ENCODE measurements at regions not wholly inside any gene's neighbourhood (a gene's known extent, or its start where the extent isn't known, plus 50 kb on each side); places are given as distances from the start of the nearest gene placed in this dataset.
"Not testable (repeated sequence)": the region's sequence is repeated elsewhere in the genome, so short reads cannot be mapped to it uniquely, and the experiment has no call there.

DNA sequence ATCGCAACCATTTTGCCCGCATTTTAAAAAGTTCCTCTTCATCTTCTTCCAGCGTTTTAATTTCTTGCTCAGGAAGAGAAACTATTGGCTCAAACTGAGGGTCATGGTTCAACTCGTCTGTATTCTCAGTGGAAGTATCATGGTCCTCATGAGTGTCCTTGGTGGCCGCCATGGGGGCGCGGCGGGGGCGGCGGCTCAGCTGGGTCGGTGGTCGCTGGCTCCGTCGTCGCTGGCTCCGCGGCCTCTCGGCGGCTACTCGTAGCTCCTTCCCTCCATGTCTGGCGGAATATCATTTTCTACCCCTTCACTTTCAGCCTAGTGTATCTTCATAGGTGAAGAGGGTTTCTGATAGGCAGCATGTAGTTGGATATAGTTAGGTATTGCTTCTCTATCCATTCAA lies 492.0 kb upstream of the MAGEB18 start:
- DNase-seq: no peak

- DNase-seq: no peak
These were observed 489.4 kb upstream of the MAGEB18 start for GRCh38 chrX:25648790-25649189.

- DNase-seq: no peak
These were observed 487.8 kb upstream of the MAGEB18 start for GRCh38 chrX:25650216-25650820.

- no peak for DNase-seq
These were observed 478.8 kb upstream of the MAGEB18 start for GRCh38 chrX:25659317-25659716.

GRCh38 chrX:25663701-25664100 lies 474.4 kb upstream of the MAGEB18 start:
- DNase-seq: no peak

GRCh38 chrX:25665431-25665830 lies 472.7 kb upstream of the MAGEB18 start:
- no peak for DNase-seq

DNA sequence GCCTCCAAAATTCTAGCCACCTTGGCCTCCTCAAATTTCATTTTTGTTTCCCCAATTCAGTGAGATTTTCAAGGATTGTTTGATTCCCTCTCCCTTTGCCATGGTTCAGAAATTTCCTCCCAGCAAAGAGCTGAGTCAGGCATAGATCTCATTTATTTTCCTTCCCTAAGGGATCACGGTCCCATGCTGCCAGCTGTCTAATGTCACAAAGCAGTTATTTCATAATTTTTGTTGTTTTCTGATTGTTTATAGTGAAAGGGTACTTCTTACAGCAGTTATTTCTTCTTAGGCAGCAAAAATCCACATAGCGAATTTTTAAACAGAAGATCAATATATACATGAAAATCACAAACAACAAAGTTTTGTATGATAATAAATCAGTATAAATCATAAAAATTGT lies 470.5 kb upstream of the MAGEB18 start:
- no peak for DNase-seq

DNA sequence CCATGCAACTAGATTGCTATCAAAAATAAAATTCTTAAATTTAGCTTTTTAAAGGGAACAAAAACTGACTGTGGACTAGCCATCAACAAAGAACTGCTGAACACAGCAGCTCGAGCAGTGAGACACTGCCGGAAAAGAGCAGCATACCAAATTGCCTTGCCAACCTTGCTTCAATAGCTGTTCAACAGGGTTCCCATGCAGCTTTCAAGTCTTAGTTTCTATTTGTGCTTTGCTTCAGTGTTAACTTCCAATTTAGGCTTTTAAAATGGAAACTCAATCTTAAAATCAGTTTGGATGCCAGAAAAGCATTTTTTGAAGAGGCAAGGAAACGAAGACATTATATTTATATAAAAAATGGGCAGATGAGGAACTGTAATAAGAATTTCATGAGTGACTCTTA lies 463.4 kb upstream of the MAGEB18 start:
- no peak for DNase-seq

- no peak for DNase-seq
These were observed 436.3 kb upstream of the MAGEB18 start for GRCh38 chrX:25701876-25702275.

DNA sequence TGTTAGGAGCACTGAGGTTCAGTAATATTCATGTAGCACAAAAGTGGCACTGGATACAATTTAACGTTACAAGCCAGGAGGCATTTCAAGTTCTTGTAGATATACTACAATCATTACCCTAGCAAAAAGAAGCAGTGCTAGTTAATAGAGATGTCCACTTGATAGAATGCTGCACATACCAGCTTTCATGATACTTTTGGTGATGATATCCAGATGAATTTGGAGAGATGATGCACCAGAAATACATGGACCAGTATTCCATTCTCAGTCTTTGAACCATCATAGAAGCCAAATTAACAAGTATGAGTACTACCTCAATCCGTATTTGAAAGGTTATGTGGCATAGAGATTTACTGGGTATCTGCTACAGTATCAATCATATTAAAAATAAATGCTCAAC lies 421.0 kb upstream of the MAGEB18 start:
- no peak for DNase-seq

DNA sequence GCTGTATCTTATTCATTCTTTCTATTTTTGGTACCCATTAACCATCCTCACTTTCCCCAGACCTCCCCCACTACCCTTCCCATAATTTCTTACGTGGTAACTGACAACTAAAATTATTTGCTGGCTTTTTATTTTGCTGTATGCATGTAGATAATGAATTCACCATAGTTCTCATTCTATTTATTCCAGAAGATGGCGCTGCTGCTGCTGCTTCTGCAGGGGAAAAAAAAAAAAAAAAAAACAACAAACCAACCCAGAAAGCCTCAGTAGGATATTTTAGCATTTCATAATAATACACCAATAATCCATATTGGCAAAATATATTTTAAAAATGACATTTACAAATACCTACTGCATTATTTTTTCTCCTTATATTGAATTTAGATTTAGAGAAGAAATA lies 416.6 kb upstream of the MAGEB18 start:
- no peak for DNase-seq

GRCh38 chrX:25726539-25726938 lies 411.6 kb upstream of the MAGEB18 start:
- DNase-seq: no peak

GRCh38 chrX:25733148-25733547 lies 405.0 kb upstream of the MAGEB18 start:
- DNase-seq: no peak

DNA sequence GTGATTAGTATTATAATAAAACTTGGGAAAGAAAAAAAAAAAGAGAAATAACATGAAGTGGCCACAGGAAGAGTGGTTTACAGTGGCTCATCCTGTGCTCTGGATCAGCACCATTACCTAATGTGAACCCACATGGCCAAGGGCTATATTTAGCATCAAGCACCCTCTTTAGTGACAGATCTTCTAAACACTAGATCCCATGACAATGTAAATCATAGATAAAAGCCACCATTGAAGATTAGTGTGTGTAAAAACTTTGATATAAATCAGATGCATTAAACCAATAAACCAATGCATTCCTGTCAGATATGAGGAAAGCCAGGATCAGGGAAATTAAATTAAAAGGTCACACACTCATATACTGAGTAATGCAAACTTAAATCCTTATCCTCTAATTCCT lies 400.6 kb upstream of the MAGEB18 start:
- DNase-seq: no peak

DNA sequence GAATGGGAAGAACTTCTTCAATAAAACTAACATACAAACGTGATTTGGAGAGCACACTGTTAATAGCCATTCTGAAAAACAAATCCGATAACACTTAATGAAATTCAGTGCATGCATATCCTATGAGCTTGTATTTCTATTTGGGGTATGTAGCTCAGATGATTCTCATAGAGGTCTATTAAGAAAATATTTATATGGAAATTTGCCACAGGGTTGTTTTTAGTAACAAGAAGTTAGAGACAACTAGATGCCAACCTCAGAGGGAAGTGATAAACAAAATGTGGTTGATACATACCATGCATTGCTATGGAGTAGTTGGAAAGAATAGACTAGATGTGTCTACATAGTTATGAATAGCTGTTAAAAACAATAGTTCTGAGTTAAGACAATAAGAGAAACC lies 395.8 kb upstream of the MAGEB18 start:
- DNase-seq: no peak

- no peak for DNase-seq
These were observed 383.7 kb upstream of the MAGEB18 start for GRCh38 chrX:25754399-25754798.

- DNase-seq: no peak
These were observed 382.9 kb upstream of the MAGEB18 start for GRCh38 chrX:25755194-25755593.

DNA sequence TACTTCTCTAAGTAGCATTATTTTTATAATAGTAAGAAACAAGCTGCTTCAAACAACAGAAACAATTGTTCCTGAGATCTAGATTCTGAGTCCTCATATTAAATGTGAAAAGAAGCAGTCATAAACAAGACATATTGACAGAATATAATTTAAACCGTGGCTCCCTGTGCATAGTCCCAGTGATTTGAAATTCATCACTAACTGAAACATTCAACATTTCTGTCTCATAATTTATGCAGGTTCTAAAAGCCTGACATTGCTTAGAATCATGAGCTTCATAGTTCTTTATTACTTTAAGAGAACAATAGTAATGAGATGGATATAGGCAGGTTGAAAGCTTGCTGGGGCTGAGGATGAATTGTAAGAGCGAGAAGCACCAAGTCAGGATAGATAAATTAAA lies 375.5 kb upstream of the MAGEB18 start:
- DNase-seq: no peak

DNA sequence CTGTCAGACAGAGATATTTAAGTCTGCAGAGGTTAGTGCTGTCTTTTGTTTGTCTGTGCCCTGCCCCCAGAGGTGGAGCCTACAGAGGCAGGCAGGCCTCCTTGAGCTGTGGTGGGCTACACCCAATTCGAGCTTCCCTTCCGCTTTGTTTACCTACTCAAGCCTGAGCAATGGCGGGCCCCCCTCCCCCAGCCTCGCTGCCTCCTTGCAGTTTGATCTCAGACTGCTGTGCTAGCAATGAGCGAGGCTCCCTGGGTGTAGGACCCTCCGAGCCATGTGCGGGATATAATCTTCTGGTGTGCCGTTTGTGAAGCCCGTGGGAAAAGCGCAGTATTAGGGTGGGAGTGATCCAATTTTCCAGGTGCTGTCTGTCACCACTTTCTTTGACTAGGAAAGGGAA lies 366.3 kb upstream of the MAGEB18 start:
- DNase-seq: not testable (repeated sequence)

DNA sequence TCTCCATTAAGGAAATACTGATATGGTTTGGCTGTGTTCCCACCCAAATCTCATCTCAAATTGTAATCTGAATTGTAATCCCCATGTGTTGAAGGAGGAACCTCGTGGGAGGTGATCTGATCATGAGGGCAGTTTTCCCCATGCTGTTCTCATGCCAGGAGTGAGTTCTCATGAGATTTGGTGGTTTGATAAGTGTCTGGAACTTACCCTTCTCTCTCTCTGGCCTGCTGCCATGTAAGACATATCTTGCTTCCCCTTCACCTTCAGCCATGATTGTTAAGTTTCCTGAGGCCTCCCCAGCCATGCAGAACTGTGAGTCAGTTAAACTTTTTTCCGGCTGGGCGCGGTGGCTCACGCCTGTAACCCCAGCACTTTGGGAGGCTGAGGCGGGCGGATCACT lies 340.3 kb upstream of the MAGEB18 start:
- DNase-seq: not testable (repeated sequence)

- no peak for DNase-seq
These were observed 332.4 kb upstream of the MAGEB18 start for GRCh38 chrX:25805744-25806143.

DNA sequence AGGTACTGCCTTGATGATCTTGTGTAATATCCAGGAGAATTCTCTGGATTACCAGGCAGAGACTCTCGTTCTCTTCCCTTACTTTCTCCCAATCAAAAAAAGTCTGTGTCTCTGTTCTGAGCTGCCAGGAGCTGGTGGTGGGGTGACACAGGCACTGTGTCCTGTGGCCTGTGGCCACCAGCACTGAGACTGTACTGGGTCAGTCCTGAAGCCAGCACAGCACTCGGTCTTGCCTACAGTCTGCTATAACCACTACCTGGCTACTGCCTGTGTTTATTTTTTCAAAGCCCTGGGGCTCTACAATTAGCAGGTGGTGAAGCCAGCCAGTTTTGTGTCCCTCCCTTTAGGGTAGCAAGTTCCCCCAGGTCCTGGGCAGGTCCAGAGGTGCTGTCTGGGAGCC lies 331.1 kb upstream of the MAGEB18 start:
- DNase-seq: no peak

- DNase-seq: no peak
These were observed 327.9 kb upstream of the MAGEB18 start for GRCh38 chrX:25810202-25810601.

GRCh38 chrX:25819879-25820278 lies 318.3 kb upstream of the MAGEB18 start:
- no peak for DNase-seq

GRCh38 chrX:25851141-25851540 lies 287.0 kb upstream of the MAGEB18 start:
- no peak for DNase-seq

Measured in right kidney (tissue), 1 donor.